ENCODE measurements at regions not wholly inside any gene's neighbourhood (a gene's known extent, or its start where the extent isn't known, plus 50 kb on each side); places are given as distances from the start of the nearest gene placed in this dataset.

GRCh38 chr5:2383698-2384065 lies 367.8 kb downstream of the IRX2 start:
- FAIRE-seq, result no peak
- H3K27me3 ChIP-seq (ENCODE audit: control insufficient read depth, insufficient read depth, low read length), result no peaks in the 10 kb centered on the region
- H3K4me3 ChIP-seq (ENCODE audit: low read depth, low read length), result no peak overlapping the region
- H3K36me3 ChIP-seq (ENCODE audit: control insufficient read depth, insufficient read depth, low read length), result no peaks in the 10 kb centered on the region
- TF ChIP-seq, protein P1, sequence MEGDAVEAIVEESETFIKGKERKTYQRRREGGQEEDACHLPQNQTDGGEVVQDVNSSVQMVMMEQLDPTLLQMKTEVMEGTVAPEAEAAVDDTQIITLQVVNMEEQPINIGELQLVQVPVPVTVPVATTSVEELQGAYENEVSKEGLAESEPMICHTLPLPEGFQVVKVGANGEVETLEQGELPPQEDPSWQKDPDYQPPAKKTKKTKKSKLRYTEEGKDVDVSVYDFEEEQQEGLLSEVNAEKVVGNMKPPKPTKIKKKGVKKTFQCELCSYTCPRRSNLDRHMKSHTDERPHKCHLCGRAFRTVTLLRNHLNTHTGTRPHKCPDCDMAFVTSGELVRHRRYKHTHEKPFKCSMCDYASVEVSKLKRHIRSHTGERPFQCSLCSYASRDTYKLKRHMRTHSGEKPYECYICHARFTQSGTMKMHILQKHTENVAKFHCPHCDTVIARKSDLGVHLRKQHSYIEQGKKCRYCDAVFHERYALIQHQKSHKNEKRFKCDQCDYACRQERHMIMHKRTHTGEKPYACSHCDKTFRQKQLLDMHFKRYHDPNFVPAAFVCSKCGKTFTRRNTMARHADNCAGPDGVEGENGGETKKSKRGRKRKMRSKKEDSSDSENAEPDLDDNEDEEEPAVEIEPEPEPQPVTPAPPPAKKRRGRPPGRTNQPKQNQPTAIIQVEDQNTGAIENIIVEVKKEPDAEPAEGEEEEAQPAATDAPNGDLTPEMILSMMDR (IDR thresholded peaks at IDR 0.05; ENCODE audit: insufficient read depth, low read length, severe bottlenecking), result no peak
- DNase-seq (ENCODE audit: low read depth), result no peak

- Histone ChIP-seq H3K4me3 (ENCODE audit: low read depth, low read length) (no peak overlapping the region), H3K36me3 (ENCODE audit: control insufficient read depth, insufficient read depth, low read length) (no peaks in the 10 kb centered on the region), H3K27me3 (ENCODE audit: control insufficient read depth, insufficient read depth, low read length) (no peaks in the 10 kb centered on the region)
- DNase-seq (ENCODE audit: low read depth), result no peak
- FAIRE-seq, result no peak
- TF ChIP-seq, protein P1 (IDR thresholded peaks at IDR 0.05; ENCODE audit: insufficient read depth, low read length, severe bottlenecking), result no peak
Measured at GRCh38 chr5:2382776-2383697, 368.4 kb downstream of the IRX2 start.

DNA sequence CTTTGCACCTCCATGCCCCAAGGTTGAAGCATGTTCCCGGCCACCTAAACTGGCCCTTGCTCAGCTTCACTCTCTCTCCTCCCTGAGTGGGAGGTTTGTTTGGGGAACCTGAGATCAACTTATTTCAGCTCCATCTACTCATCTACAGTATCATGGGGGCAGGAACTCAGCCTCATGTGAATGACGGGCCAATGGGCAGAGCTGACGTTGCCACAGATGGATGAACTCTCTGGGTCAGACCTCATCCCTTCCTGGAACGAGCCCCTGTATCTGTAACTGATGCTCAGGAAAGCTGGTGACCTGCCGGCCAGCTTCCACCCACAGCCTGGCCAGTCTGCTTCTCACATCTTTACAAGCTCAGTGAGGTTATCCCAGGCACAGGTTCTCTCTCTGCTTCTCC lies 369.6 kb downstream of the IRX2 start:
- H3K4me3 ChIP-seq (ENCODE audit: low read depth, low read length), result no peak overlapping the region
- H3K27me3 ChIP-seq (ENCODE audit: control insufficient read depth, insufficient read depth, low read length), result no peaks in the 10 kb centered on the region
- H3K36me3 ChIP-seq (ENCODE audit: control insufficient read depth, insufficient read depth, low read length), result no peaks in the 10 kb centered on the region
- DNase-seq (ENCODE audit: low read depth), result no peak
- peak; percentile 82 for FAIRE-seq
- TF ChIP-seq, protein P1 (IDR thresholded peaks at IDR 0.05; ENCODE audit: insufficient read depth, low read length, severe bottlenecking), result no peak

- no peaks in the 10 kb centered on the region for H3K27me3 ChIP-seq (ENCODE audit: control insufficient read depth, insufficient read depth, low read length)
- TF ChIP-seq, protein P1 (IDR thresholded peaks at IDR 0.05; ENCODE audit: insufficient read depth, low read length, severe bottlenecking), result no peak
- no peak overlapping the region for H3K4me3 ChIP-seq (ENCODE audit: low read depth, low read length)
- DNase-seq (ENCODE audit: low read depth), result no peak
- FAIRE-seq, result no peak
- H3K36me3 ChIP-seq (ENCODE audit: control insufficient read depth, insufficient read depth, low read length), result no peaks in the 10 kb centered on the region
Measured at GRCh38 chr5:2381070-2381469, 370.4 kb downstream of the IRX2 start.

DNA sequence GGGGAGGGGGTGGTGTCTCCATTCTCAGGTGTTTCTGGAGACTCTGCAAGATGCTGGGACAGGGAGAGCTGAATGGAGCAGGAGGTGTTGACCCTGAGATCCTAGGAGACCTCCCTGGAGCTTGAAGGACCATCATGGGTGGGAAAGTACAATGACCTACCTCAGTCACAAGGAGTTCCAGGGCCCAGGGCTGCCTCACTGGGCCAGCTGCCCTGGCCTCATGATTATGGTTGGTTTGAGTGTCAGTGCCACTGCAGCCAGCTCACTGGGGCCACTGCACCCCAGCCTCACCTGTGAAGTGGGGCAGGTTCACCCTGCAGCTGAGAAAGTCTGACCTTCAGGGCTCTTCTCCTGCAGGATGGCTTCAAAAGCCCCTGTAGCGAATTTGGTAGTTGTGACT lies 372.5 kb downstream of the IRX2 start:
- Histone ChIP-seq H3K27me3 (ENCODE audit: control insufficient read depth, insufficient read depth, low read length) (no peaks in the 10 kb centered on the region), H3K4me3 (ENCODE audit: low read depth, low read length) (no peak overlapping the region), H3K36me3 (ENCODE audit: control insufficient read depth, insufficient read depth, low read length) (no peaks in the 10 kb centered on the region)
- no peak for DNase-seq (ENCODE audit: low read depth)
- TF ChIP-seq, protein P1 (IDR thresholded peaks at IDR 0.05; ENCODE audit: insufficient read depth, low read length, severe bottlenecking), result no peak
- no peak for FAIRE-seq
